ENCODE measurements at regions not wholly inside any gene's neighbourhood (a gene's known extent, or its start where the extent isn't known, plus 50 kb on each side); places are given as distances from the start of the nearest gene placed in this dataset.

DNA sequence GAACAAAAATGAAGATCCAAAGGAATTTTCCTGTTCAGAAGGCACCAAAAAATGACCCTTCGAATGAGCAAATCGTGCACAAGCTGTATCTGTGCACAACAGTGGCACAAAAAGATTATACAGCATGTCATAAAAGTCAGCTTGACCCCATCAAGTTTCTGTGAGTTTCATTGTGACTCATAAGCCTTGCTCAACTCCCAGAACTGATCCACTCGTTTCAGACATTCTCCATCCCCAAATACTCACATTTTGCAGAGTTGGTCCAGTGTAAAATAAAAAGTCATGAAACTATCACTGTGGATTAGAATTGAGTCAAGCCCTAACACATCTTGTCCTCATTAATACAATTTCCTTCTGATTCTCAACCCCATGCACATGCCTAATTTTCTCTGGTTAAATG is 174.7 kb upstream of the PKN2 start:
- TF ChIP-seq CTCF (IDR thresholded peaks at IDR 0.05; ENCODE audit: low read depth, low read length, missing input control) (no peak), TAF1 (conservative IDR thresholded peaks at IDR 0.05) (no peak), YY1 (IDR thresholded peaks at IDR 0.05) (no peak), FOXA1 (IDR thresholded peaks at IDR 0.05) (no peak), RAD21 (IDR thresholded peaks at IDR 0.05) (no peak), RXRA (IDR thresholded peaks at IDR 0.05) (no peak), EGR1 (IDR thresholded peaks at IDR 0.05; ENCODE audit: low read depth in 2 of 2) (no peak), MAX (IDR thresholded peaks at IDR 0.05) (no peak)
- TF ChIP-seq, protein P1, sequence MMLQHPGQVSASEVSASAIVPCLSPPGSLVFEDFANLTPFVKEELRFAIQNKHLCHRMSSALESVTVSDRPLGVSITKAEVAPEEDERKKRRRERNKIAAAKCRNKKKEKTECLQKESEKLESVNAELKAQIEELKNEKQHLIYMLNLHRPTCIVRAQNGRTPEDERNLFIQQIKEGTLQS (IDR thresholded peaks at IDR 0.05), result no peak
- TF ChIP-seq, protein P2, sequence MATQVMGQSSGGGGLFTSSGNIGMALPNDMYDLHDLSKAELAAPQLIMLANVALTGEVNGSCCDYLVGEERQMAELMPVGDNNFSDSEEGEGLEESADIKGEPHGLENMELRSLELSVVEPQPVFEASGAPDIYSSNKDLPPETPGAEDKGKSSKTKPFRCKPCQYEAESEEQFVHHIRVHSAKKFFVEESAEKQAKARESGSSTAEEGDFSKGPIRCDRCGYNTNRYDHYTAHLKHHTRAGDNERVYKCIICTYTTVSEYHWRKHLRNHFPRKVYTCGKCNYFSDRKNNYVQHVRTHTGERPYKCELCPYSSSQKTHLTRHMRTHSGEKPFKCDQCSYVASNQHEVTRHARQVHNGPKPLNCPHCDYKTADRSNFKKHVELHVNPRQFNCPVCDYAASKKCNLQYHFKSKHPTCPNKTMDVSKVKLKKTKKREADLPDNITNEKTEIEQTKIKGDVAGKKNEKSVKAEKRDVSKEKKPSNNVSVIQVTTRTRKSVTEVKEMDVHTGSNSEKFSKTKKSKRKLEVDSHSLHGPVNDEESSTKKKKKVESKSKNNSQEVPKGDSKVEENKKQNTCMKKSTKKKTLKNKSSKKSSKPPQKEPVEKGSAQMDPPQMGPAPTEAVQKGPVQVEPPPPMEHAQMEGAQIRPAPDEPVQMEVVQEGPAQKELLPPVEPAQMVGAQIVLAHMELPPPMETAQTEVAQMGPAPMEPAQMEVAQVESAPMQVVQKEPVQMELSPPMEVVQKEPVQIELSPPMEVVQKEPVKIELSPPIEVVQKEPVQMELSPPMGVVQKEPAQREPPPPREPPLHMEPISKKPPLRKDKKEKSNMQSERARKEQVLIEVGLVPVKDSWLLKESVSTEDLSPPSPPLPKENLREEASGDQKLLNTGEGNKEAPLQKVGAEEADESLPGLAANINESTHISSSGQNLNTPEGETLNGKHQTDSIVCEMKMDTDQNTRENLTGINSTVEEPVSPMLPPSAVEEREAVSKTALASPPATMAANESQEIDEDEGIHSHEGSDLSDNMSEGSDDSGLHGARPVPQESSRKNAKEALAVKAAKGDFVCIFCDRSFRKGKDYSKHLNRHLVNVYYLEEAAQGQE (IDR thresholded peaks at IDR 0.05), result no peak
- TF ChIP-seq, protein P3, sequence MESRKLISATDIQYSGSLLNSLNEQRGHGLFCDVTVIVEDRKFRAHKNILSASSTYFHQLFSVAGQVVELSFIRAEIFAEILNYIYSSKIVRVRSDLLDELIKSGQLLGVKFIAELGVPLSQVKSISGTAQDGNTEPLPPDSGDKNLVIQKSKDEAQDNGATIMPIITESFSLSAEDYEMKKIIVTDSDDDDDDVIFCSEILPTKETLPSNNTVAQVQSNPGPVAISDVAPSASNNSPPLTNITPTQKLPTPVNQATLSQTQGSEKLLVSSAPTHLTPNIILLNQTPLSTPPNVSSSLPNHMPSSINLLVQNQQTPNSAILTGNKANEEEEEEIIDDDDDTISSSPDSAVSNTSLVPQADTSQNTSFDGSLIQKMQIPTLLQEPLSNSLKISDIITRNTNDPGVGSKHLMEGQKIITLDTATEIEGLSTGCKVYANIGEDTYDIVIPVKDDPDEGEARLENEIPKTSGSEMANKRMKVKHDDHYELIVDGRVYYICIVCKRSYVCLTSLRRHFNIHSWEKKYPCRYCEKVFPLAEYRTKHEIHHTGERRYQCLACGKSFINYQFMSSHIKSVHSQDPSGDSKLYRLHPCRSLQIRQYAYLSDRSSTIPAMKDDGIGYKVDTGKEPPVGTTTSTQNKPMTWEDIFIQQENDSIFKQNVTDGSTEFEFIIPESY (IDR thresholded peaks at IDR 0.05), result no peak
